Stimulated activated naive B cell treated with anti-CD40 and anti-IgM and Interleukin-4, amounts not matched to agents 10 μg/mL and 1 μg/mL and 100 μg/mL, for 72 hours (primary cell): ENCODE measurements at regions not wholly inside any gene's neighbourhood (a gene's known extent, or its start where the extent isn't known, plus 50 kb on each side); places are given as distances from the start of the nearest gene placed in this dataset.

ENCODE experiments used
- ATAC-seq, 2 donors: fragments of 150-1000 bp; cut with Tn5 transposase; replicated peaks; 2 replicates each; pipeline ENCODE4 v1.10.0; 2021; ENCODE audit warnings: moderate library complexity in 1 of 2
- DNase-seq: peaks from one replicate; pipeline ENCODE4 v3.0.0; 2021
- H3K27ac Mint-ChIP-seq: one replicate; pipeline ENCODE4 v1.8.0; 2022; ENCODE audit warnings: mild to moderate bottlenecking, mixed read lengths
- H3K27me3 Mint-ChIP-seq, 2 donors: one replicate each; pipeline ENCODE4 v1.8.0; 2022; ENCODE audit warnings: mixed read lengths in 2 of 2
- H3K36me3 Mint-ChIP-seq, 2 donors: one replicate each; pipeline ENCODE4 v1.8.0; 2022; ENCODE audit warnings: mixed read lengths in 2 of 2, mild to moderate bottlenecking in 1 of 2
- H3K4me1 Mint-ChIP-seq, 2 donors: one replicate each; pipeline ENCODE4 v1.8.0; 2022; ENCODE audit warnings: mixed read lengths in 2 of 2, mild to moderate bottlenecking in 1 of 2
- H3K4me3 Mint-ChIP-seq, 2 donors: one replicate each; pipeline ENCODE4 v1.8.0; 2022; ENCODE audit warnings: mild to moderate bottlenecking in 2 of 2, mixed read lengths in 2 of 2, moderate library complexity in 1 of 2
- H3K9me3 Mint-ChIP-seq, 2 donors: one replicate each; pipeline ENCODE4 v1.8.0; 2022; ENCODE audit warnings: mixed read lengths in 2 of 2, mild to moderate bottlenecking in 1 of 2

DNA sequence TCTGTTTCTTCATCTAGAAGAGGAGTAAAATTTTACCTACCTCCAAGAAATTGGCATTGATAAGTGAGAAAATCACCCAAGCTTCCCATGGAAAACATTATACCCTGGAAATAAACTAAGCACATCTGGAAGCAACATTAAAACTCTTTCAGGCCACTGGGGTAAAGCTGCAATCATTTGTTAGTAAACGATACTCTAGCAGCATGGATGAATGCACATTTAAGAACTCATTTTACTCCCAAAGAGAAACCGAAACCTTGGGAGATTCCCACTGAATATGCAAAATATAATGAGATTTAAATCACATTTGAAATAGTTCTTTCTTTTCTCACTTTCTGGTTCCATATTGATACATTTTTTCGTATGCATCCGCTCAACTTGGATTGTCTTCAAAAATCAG is 467.5 kb downstream of the EFNA5 start:
- Mint-ChIP-seq H3K36me3 (no peaks in the 10 kb centered on the region), H3K9me3 (peaks cover 0 to 4% of the 10 kb centered on the region in 2 donors), H3K4me1 (no peaks in the 10 kb centered on the region), H3K4me3 (no peak overlapping the region), H3K27ac (no peak overlapping the region), H3K27me3 (no peaks in the 10 kb centered on the region)
- DNase-seq (no peak), ATAC-seq (no peak)

DNA sequence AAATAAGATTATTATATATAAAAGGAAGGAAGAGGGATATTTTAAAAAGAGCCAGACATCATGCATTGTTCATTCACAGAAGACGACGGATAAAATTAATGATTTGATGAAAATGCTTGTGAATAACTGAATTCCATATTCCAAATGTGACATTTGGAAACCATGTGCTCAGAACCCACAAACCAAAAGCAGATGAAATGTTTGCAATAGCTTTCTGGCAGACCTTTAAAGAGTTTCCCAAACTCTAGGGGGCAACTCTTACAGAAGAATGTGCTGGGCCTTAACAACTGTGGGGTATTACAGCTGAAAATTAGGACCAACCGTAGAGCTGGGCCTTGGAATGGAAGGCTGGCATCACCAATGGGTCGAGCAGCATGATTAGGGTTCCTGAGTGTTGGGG is 471.0 kb downstream of the EFNA5 start:
- no peak overlapping the region for H3K4me3 Mint-ChIP-seq
- H3K9me3 Mint-ChIP-seq: peaks cover 0 to 3% of the 10 kb centered on the region in 2 donors
- H3K27me3 Mint-ChIP-seq: no peaks in the 10 kb centered on the region
- no peak overlapping the region for H3K27ac Mint-ChIP-seq
- DNase-seq: no peak
- H3K4me1 Mint-ChIP-seq: no peaks in the 10 kb centered on the region
- H3K36me3 Mint-ChIP-seq: no peaks in the 10 kb centered on the region
- ATAC-seq: no peak

DNA sequence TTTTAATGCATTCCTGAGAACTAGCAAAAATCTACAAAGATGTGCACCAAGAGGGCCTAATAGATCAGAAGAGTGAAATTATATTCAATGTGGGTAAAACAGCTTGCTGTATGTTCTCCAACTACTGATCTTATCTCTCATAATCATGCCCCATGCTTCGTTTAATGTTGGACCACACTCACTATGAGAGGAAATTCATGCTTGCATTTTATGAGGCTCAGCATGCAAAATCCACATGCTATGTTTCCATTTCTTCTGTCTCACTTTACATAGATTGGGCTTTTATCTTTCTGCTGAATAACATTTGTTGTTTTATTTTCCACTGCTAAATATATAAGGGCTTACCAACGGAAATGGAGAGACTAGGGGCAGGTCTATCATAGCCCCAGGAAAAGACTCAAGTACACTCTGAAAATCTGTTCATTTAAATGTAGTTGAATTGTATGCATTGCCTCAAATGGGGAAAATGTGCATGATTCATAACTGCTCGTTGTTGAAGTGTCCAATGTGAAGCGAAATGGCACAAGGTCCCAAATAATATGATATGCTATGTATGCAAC is 474.2 kb downstream of the EFNA5 start:
- Mint-ChIP-seq H3K27me3 (no peaks in the 10 kb centered on the region), H3K36me3 (no peaks in the 10 kb centered on the region), H3K27ac (no peak overlapping the region), H3K9me3 (peaks cover 0 to 5% of the 10 kb centered on the region in 2 donors), H3K4me1 (no peaks in the 10 kb centered on the region), H3K4me3 (no peak overlapping the region)
- DNase-seq (no peak), ATAC-seq (no peak)

DNA sequence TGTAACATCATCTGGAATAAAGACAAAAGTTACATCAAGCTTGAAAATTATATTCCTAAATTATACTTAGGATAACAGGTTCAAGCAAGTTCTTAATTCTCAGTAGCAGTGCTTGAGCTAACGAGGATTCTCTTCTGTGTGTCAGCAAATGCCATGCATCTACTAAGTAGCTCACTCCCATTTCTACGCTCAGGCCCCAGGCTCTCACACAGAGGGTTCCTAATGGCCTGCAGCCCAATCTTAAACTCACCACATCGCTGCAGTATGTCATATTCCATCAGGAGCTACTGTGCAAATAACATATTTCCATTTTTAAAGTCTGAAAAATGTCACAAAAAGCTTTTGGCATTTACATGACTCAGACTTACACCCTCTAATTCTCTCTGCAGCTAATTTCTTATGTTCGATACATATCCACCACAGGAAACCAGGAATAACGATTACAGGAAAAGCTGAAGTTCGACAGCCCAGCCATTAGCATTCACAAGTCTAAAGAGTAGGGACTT is 474.8 kb downstream of the EFNA5 start:
- Mint-ChIP-seq H3K27ac (no peak overlapping the region), H3K36me3 (no peaks in the 10 kb centered on the region), H3K27me3 (no peaks in the 10 kb centered on the region), H3K4me1 (no peaks in the 10 kb centered on the region), H3K4me3 (no peak overlapping the region), H3K9me3 (peaks cover 0 to 5% of the 10 kb centered on the region in 2 donors)
- DNase-seq (no peak), ATAC-seq (no peak)

- H3K9me3 Mint-ChIP-seq: peaks cover 4 to 11% of the 10 kb centered on the region in 2 donors
- H3K27ac Mint-ChIP-seq: no peak overlapping the region
- DNase-seq (no peak), ATAC-seq (no peak)
- no peaks in the 10 kb centered on the region for H3K36me3 Mint-ChIP-seq
- H3K4me3 Mint-ChIP-seq: no peak overlapping the region
- peaks cover 0 to 4% of the 10 kb centered on the region in 2 donors for H3K27me3 Mint-ChIP-seq
- H3K4me1 Mint-ChIP-seq: no peaks in the 10 kb centered on the region
Observed at GRCh38 chr5:107184871-107185270, 485.9 kb downstream of the EFNA5 start.

GRCh38 chr5:107184066-107184465 is 486.7 kb downstream of the EFNA5 start:
- H3K27me3 Mint-ChIP-seq: peaks cover 0 to 4% of the 10 kb centered on the region in 2 donors
- no peak overlapping the region for H3K4me3 Mint-ChIP-seq
- ATAC-seq (no peak), DNase-seq (no peak)
- H3K9me3 Mint-ChIP-seq: peaks cover 4 to 12% of the 10 kb centered on the region in 2 donors
- H3K36me3 Mint-ChIP-seq: no peaks in the 10 kb centered on the region
- H3K4me1 Mint-ChIP-seq: no peaks in the 10 kb centered on the region
- H3K27ac Mint-ChIP-seq: no peak overlapping the region

DNA sequence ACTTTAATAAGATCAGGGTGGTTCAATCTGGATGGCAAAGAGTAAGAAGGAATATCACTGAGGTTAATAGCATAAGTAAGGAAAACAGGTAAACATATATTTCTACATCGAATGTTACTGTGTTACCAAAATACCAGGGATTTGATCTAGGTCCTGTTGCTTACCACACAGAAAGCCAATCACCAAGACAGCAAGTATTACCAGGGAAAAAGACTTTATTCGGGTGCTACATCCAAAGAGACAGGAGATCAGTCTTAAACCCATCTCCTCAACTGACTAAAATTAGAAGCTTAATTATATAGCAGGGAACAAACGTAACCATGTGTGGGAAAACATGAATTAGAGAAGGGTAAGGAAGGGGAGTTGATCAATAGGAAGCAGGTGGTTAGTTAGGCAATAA is 500.1 kb downstream of the EFNA5 start:
- H3K27ac Mint-ChIP-seq: no peak overlapping the region
- ATAC-seq: no peak
- no peaks in the 10 kb centered on the region for H3K4me1 Mint-ChIP-seq
- no peaks in the 10 kb centered on the region for H3K27me3 Mint-ChIP-seq
- no peaks in the 10 kb centered on the region for H3K36me3 Mint-ChIP-seq
- H3K9me3 Mint-ChIP-seq: peaks cover 11 to 13% of the 10 kb centered on the region in 2 donors
- DNase-seq: no peak
- H3K4me3 Mint-ChIP-seq: no peak overlapping the region

DNA sequence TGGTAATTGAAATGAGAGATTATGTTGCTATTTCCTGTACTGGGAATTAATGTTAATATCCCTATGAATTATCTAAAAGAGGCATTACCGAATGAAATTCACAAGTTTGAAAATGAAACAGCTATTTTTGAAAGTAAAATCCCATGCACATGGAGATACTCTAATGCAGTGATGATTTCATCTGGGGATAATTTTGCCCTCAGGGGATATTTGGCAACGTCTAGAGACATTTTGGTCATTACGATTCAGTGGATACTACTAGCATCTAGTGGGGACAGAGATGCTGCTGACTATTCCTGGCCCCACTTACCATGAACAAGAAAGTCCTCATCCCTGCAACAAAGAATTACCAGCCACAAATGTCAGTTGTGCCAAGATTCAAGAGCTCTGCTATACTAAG is 500.9 kb downstream of the EFNA5 start:
- Mint-ChIP-seq H3K36me3 (no peaks in the 10 kb centered on the region), H3K4me3 (no peak overlapping the region), H3K4me1 (no peaks in the 10 kb centered on the region), H3K27me3 (no peaks in the 10 kb centered on the region), H3K27ac (no peak overlapping the region), H3K9me3 (peaks cover 11 to 13% of the 10 kb centered on the region in 2 donors)
- no peak for ATAC-seq
- DNase-seq: no peak

GRCh38 chr5:107168848-107169752 is 501.6 kb downstream of the EFNA5 start:
- H3K27me3 Mint-ChIP-seq: no peaks in the 10 kb centered on the region
- H3K4me1 Mint-ChIP-seq: no peaks in the 10 kb centered on the region
- DNase-seq: no peak
- no peak for ATAC-seq
- no peak overlapping the region for H3K27ac Mint-ChIP-seq
- H3K36me3 Mint-ChIP-seq: no peaks in the 10 kb centered on the region
- no peak overlapping the region for H3K4me3 Mint-ChIP-seq
- peaks cover 11 to 13% of the 10 kb centered on the region in 2 donors for H3K9me3 Mint-ChIP-seq

GRCh38 chr5:107168086-107168485 is 502.7 kb downstream of the EFNA5 start:
- no peak for DNase-seq
- H3K9me3 Mint-ChIP-seq: peaks cover 11 to 13% of the 10 kb centered on the region in 2 donors
- no peaks in the 10 kb centered on the region for H3K27me3 Mint-ChIP-seq
- H3K36me3 Mint-ChIP-seq: no peaks in the 10 kb centered on the region
- H3K27ac Mint-ChIP-seq: no peak overlapping the region
- no peaks in the 10 kb centered on the region for H3K4me1 Mint-ChIP-seq
- ATAC-seq: no peak
- H3K4me3 Mint-ChIP-seq: no peak overlapping the region

- DNase-seq (no peak), ATAC-seq (no peak)
- no peak overlapping the region for H3K27ac Mint-ChIP-seq
- H3K36me3 Mint-ChIP-seq: no peaks in the 10 kb centered on the region
- H3K27me3 Mint-ChIP-seq: no peaks in the 10 kb centered on the region
- peaks cover under 1 to 14% of the 10 kb centered on the region in 2 donors for H3K9me3 Mint-ChIP-seq
- no peaks in the 10 kb centered on the region for H3K4me1 Mint-ChIP-seq
- H3K4me3 Mint-ChIP-seq: no peak overlapping the region
Observed at GRCh38 chr5:107165296-107165695, 505.4 kb downstream of the EFNA5 start.

DNA sequence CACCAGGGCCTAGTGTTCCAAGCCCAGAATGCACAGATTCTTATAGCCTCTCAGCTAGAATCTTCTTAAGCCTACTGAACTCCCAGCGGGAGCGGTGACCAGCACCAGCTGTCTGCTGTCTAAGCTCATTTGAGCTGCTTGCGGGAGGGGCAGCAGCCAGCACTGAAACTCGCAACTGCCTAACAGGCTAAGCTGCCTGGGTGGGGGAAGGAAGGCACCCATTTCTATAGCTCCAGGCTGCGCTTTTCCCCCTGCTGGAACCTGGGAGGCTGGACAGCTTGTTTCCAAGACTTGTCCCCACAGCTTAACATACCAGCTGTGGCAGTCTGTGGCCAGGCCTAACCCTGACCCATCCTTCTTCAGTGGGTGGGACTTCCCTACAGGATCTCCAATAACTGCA is 512.9 kb downstream of the EFNA5 start:
- DNase-seq (no peak), ATAC-seq (no peak)
- H3K4me1 Mint-ChIP-seq: no peaks in the 10 kb centered on the region
- no peak overlapping the region for H3K4me3 Mint-ChIP-seq
- no peaks in the 10 kb centered on the region for H3K36me3 Mint-ChIP-seq
- no peaks in the 10 kb centered on the region for H3K27me3 Mint-ChIP-seq
- H3K9me3 Mint-ChIP-seq: peaks cover 3 to 9% of the 10 kb centered on the region in 2 donors
- H3K27ac Mint-ChIP-seq: no peak overlapping the region

- no peaks in the 10 kb centered on the region for H3K27me3 Mint-ChIP-seq
- no peak for ATAC-seq
- H3K9me3 Mint-ChIP-seq: peaks cover 2 to 3% of the 10 kb centered on the region in 2 donors
- H3K4me1 Mint-ChIP-seq: no peaks in the 10 kb centered on the region
- H3K4me3 Mint-ChIP-seq: no peak overlapping the region
- DNase-seq: no peak
- no peaks in the 10 kb centered on the region for H3K36me3 Mint-ChIP-seq
- no peak overlapping the region for H3K27ac Mint-ChIP-seq
Observed at GRCh38 chr5:107155707-107156106, 515.0 kb downstream of the EFNA5 start.

- ATAC-seq (no peak), DNase-seq (no peak)
- peaks cover 0 to 3% of the 10 kb centered on the region in 2 donors for H3K9me3 Mint-ChIP-seq
- H3K36me3 Mint-ChIP-seq: no peaks in the 10 kb centered on the region
- no peaks in the 10 kb centered on the region for H3K4me1 Mint-ChIP-seq
- no peaks in the 10 kb centered on the region for H3K27me3 Mint-ChIP-seq
- H3K4me3 Mint-ChIP-seq: no peak overlapping the region
- H3K27ac Mint-ChIP-seq: no peak overlapping the region
Observed at GRCh38 chr5:107154593-107154992, 516.1 kb downstream of the EFNA5 start.

- peaks cover 0 to under 1% of the 10 kb centered on the region in 2 donors for H3K9me3 Mint-ChIP-seq
- no peak overlapping the region for H3K4me3 Mint-ChIP-seq
- no peaks in the 10 kb centered on the region for H3K36me3 Mint-ChIP-seq
- ATAC-seq: no peak
- DNase-seq: no peak
- H3K27ac Mint-ChIP-seq: no peak overlapping the region
- H3K4me1 Mint-ChIP-seq: no peaks in the 10 kb centered on the region
- no peaks in the 10 kb centered on the region for H3K27me3 Mint-ChIP-seq
Observed at GRCh38 chr5:107153283-107153682, 517.5 kb downstream of the EFNA5 start.
